Effector CD4-positive, alpha-beta T cell (primary cell): ENCODE measurements at regions not wholly inside any gene's neighbourhood (a gene's known extent, or its start where the extent isn't known, plus 50 kb on each side); places are given as distances from the start of the nearest gene placed in this dataset.
"Not testable (repeated sequence)": the region's sequence is repeated elsewhere in the genome, so short reads cannot be mapped to it uniquely, and the experiment has no call there.

ENCODE experiments used
- DNase-seq: peaks from one replicate; pipeline ENCODE4 v3.0.0-alpha.2; 2020

GRCh38 chr10:91091780-91092179, 128.7 kb upstream of the PCGF5 start:
- no peak for DNase-seq

DNA sequence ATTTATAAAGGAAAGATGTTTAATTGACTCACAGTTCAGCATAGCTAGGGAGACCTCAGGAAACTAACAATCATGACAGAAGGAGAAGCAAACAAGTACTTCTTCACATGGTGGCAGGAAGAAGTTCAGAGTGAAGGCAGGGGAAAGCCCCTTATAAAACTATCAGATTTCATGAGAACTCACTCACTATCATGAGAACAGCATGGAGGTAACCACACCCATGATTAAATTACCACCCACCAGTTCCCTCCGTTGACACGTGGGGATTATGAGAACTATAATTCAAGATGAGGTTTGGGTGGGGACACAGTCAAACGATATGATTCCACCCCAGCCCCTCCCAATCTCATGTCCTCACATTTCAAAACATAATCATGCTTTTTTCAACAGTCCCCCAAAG, 124.2 kb upstream of the PCGF5 start:
- no peak for DNase-seq

DNA sequence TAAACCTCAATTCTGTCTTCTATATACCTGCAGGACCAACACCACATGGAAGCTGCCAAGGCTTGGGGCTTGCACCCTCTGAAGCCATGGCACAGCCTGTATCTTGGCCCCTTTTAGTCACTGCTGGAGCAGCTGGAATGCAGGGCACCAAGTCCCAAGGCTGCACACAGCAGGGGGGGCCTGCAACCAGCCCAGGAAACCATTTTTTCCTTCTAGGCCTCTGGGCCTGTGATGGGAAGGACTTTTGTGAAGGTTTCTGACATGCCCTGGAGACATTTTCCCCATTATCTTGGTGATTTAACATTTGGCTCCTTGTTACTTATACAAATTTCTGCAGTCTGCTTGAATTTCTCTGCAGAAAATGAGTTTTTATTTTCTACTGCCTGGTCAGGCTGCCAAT, 123.2 kb upstream of the PCGF5 start:
- no peak for DNase-seq

GRCh38 chr10:91098021-91098420, 122.4 kb upstream of the PCGF5 start:
- DNase-seq: not testable (repeated sequence)

- DNase-seq: no peak
These were observed 116.9 kb upstream of the PCGF5 start for GRCh38 chr10:91103384-91104192.

DNA sequence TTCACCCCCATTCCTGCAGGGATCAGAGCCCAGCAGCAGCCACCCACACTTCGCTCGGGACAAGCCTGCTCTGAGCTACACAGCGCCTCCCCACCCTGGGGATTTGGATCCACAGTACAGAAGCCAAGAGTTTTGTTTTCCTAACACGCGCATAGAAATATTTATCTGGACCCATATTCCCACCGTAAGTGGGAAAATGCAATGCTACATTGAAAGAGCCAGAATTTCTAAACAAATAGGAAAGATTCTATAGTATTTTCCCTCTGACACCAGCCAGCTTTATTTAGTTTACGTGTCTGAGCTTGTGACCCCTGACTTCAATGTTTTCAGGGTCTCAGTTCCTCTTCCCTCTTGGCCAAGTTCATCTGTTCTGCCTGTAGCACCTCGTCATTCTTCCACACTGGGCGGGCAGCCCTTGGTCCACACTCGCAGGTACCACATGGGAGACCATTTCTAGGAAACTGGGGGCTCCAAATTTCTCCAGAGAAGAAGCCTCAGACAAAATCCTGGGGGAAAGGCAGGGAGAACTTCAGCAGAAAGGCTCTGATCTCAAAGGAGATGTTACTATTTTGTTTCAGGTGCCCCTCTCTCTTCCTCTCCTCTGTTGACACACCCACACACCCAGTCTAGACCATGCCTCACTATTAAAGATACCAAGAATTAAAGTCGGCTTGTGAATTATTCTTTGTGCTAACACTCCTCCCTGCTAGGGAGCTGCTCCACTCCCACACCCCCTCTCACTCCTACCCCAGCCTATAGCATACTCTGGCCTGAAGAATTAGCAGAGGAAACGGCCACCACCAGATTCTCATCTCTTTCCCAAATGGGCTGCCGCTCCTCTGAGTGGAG, 116.0 kb upstream of the PCGF5 start:
- DNase-seq: no peak

DNA sequence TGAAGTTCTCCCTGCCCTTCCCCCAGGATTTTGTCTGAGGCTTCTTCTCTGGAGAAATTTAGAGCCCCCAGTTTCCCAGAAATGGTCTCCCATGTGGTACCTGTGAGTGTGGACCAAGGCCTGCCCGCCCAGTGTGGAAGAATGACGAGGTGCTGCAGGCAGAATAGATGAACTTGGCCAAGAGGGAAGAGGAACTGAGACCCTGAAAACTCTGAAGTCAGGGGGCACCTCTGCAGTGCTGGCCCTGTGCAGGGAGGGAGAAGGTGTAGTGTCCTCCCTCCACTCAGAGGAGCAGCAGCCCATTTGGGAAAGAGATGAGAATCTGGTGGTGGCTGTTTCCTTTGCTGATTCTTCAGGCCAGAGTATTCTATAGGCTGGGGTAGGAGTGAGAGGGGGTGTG, 115.2 kb upstream of the PCGF5 start:
- DNase-seq: no peak

DNA sequence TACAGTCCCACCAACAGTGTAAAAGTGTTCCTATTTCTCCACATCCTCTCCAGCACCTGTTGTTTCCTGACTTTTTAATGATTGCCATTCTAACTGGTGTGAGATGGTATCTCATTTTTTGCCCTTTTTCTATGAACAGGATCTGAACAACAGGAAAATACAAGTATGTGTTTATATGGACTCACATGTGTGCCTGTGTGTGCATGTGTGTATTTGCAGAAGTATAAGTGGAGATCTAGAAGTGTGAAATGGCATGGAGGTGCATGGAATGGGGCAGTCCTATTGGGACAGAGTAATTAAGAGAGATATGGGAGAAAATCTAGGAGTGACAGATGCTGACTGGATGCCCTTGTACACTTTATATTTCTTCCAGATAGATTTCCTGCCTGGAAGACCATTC, 111.6 kb upstream of the PCGF5 start:
- DNase-seq: no peak

DNA sequence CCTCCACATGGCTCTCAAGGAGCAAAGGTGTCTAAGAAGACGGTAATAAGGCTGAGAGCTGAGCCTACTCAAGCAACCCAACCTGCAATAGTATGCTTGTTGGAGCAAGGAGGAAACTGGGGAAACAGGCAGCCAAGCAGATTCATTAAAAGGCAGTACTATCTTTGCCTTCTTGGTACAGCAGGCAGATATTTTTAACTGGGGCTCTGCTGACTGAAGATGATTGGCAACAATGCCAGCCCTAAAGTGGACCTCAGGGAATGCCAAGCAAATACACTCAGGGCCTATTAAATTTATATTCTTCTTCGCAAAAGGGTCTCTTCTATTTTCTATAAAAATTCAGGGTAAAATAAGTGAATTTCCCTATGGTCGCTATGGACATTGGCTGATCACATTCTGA, 109.4 kb upstream of the PCGF5 start:
- DNase-seq: no peak

DNA sequence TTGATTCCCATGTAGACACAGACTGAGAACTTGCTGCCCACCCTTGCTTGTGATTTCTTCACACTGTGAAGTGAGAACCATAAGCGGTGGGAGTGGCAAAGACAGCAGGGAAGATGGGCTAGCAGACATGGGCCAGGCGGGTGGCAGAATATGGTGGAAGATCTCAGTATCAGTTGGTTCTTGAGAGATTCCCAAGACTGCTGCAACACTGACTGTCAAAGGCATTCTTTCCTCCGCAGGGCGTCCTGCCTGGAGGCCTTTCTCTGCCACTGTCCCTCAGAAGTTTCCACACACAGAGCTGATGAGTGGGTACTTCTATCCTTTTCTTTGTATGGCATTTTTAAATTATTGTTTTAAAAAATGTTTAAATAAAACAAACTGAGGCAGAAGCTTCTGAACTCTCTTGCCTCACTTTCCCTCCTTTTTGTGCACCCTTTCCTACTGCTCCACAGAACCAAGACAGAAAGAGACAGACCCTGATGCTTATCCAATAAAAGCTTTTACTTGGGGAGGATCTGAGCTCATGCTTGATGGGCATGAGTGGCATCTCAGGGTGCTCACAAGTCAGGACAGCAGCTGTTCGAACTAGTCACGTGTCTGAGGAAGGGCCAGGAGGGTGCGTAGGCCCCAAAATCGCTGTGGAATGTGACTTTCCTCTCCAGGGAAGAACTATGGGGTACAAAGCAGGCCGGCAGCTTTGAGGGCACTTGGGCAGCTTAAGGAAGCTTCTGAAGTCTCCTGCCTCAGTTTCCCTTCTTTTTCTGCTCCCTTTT, 104.7 kb upstream of the PCGF5 start:
- DNase-seq: no peak

GRCh38 chr10:91117505-91117904, 103.0 kb upstream of the PCGF5 start:
- DNase-seq: no peak

GRCh38 chr10:91120348-91120747, 100.1 kb upstream of the PCGF5 start:
- DNase-seq: no peak

DNA sequence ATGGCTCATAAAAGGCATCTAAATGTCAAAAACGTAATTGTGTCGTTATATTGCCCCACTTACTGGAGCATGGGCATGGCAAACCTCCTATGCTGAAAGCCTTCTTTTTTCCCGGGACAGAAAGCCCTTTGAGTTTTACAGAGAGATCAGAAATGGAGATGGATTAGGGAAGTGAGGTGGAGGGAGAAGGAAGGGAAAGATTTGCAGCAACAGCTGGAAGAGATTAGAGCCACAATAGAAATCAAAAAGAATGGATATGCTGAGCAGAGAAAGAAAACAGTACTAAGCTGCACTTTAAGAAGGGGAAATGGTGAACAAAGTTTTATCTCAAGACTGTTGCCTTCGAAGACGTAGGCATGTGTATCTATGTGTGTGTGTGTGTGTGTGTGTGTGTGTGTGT, 97.2 kb upstream of the PCGF5 start:
- no peak for DNase-seq

DNA sequence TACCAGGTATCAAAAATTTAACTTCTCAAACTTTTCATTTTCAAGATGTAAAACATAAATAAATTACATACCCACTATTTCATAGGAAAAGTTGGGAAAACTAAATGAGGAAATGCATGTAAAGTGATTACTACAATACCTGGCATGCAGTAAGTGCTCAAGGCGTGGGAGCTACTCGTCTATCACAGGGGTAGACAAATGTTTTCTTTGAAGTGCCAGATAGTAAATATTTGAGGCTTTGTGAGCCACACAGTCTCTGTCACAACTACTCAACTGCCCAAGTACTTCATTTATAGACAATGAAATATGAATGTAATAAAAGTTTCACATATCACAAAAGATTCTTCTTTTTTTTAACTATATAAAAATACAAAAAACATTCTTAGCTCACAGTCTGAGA, 96.4 kb upstream of the PCGF5 start:
- DNase-seq: no peak

- DNase-seq: no peak
These were observed 94.0 kb upstream of the PCGF5 start for GRCh38 chr10:91126471-91126870.

DNA sequence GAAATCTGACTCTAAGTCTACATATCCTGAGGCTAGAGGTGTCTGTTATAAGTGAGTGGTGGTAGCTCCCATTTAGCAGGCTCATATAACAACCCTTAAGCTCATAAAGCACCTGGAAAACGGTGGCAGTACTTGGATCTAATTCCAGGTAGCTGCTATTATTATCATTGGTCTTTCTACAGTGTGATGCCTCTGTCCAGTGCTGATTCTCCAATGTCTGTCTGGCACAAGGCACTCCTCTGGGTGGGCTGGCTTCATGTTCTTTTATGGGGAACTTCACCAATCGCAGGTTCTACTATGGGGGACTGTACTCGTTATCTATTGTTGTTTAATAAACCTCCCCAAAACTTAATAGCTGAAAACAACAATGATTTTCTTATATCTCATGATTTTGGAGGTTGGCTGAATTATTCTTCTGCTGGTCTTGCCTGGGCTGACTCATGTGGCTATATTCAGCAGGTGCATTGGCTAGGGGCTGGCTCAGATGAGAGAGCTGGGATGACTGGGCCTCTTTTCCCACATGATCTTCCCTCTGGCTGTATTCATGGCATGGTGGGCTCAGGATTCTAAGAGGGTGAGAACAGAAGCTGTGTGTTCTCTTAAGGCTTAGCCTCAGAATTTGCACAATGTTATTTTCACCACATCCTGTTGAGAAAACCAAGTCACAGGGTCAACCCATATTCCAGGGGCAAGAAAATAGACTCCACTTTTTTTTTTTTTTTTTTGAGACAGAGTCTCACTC, 93.0 kb upstream of the PCGF5 start:
- no peak for DNase-seq

GRCh38 chr10:91135113-91135512, 85.3 kb upstream of the PCGF5 start:
- no peak for DNase-seq

DNA sequence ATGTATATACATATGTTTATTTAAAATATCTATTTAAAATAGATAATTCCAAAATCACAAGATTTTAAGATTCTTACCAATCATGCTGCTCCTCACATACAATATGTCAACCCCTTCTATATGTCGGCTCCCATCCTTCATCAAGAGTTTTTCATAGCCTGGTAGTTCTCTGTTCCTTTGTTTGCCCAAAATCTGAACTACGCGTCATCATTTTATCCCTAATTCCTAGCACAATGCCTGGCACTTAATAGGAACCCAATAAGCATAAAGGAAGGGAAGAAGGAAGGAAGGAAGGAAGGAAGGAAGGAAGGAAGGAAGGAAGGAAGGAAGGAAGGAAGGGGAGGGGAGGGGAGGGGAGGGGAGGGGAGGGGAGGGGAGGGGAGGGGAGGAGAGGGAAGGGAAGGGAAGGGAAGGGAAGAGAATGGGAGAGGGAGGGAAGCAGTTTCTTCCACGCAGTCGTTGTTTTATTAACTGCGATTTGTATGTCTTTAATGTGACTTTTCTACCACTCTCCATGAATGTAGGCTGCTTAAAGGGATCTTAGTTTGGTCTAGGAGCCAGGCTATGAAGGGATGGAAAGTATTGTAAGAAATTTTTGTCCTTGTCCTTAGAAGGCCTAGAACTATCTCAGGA, 83.3 kb upstream of the PCGF5 start:
- no peak for DNase-seq

- no peak for DNase-seq
These were observed 82.6 kb upstream of the PCGF5 start for GRCh38 chr10:91137822-91138221.

DNA sequence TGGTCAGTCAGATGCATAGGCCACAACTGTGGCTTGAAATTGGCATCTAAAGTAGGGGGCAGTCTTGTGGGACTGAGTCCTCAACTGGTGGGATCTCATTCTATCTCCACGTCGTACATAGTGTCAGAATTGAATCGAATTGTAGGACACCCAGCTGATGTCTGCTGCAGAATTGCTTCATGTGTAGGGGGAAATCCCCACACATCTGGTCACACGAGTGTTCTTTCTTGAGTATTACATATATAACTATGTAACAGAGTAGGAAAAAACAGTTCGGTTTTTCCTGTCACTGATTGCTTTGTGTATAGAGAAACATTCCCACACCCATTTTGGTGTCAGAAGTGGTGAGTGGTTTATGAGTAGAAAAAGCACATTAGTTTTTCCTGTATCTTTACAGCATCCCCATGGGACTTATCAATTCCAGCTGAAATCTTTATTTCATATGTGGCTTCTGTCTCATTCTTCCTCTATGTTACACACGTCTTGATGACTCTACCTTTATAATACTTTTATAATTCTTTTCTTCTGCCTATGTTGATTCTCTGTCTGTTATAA, 79.4 kb upstream of the PCGF5 start:
- DNase-seq: no peak

- no peak for DNase-seq
These were observed 75.5 kb upstream of the PCGF5 start for GRCh38 chr10:91144961-91145360.

DNA sequence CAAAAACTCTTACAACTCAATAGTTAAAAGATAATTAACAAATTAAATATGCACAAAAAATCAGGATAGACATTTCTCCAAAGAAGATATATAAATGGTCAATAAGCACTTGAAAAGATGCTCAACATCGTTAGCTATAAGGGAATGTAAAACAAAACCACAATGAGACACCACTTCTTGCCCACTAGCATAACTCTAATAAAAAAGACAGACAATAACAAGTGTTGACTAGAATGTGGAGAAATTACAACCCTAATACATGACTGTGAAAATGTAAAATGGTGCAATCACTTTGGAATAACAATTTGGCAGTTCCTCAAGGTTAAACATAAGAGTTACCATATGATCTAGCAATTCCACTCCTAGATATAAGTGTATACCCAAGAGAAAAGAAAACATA, 74.3 kb upstream of the PCGF5 start:
- DNase-seq: no peak
